ENCODE measurements at regions not wholly inside any gene's neighbourhood (a gene's known extent, or its start where the extent isn't known, plus 50 kb on each side); places are given as distances from the start of the nearest gene placed in this dataset.
A peak's percentile ranks its signal among the peaks of the same experiment; 100 is the strongest.

DNA sequence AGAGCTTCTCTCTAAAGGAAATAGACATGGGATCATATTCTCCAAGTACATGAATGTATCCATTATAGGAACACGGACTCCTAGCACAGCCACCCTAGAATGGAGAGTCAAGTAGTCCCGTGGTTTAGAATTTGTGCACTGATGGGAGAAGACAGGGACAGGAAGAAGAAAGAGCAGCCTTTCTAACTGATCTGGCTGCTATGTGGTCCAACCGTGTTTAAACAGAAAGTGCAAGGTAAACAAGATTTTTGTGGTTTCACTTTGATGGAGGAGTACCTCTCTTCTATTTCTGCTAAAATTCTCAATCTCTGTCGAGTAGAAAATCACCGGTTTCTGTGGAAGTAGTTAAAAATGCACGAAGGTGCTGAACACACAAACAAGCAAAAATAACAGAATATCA is 171.3 kb downstream of the ST8SIA4 start:
- DNase-seq (ENCODE audit: low spot score) (no peak), ATAC-seq (ENCODE audit: low read depth) (peak; percentile 66)
- Histone ChIP-seq H3K27ac (ENCODE audit: poor library complexity, severe bottlenecking) (no peak overlapping the region), H3K9me3 (ENCODE audit: severe bottlenecking) (peaks cover 2% of the 10 kb centered on the region), H3K27me3 (ENCODE audit: insufficient read depth, poor library complexity, severe bottlenecking) (peaks cover 5% of the 10 kb centered on the region), H3K4me3 (ENCODE audit: severe bottlenecking) (no peak overlapping the region), H3K4me1 (ENCODE audit: insufficient read depth, poor library complexity, severe bottlenecking) (no peaks in the 10 kb centered on the region), H3K36me3 (ENCODE audit: low read depth) (no peaks in the 10 kb centered on the region)
- no peak for TF ChIP-seq CTCF (IDR thresholded peaks at IDR 0.05; ENCODE audit: poor library complexity, severe bottlenecking)

- ATAC-seq (ENCODE audit: low read depth) (no peak), DNase-seq (ENCODE audit: low spot score) (no peak)
- no peaks in the 10 kb centered on the region for H3K36me3 ChIP-seq (ENCODE audit: low read depth)
- H3K27me3 ChIP-seq (ENCODE audit: insufficient read depth, poor library complexity, severe bottlenecking): peaks cover 10% of the 10 kb centered on the region
- H3K9me3 ChIP-seq (ENCODE audit: severe bottlenecking): no peaks in the 10 kb centered on the region
- no peak overlapping the region for H3K27ac ChIP-seq (ENCODE audit: poor library complexity, severe bottlenecking)
- no peak for TF ChIP-seq CTCF (IDR thresholded peaks at IDR 0.05; ENCODE audit: poor library complexity, severe bottlenecking)
- H3K4me3 ChIP-seq (ENCODE audit: severe bottlenecking): no peak overlapping the region
- H3K4me1 ChIP-seq (ENCODE audit: insufficient read depth, poor library complexity, severe bottlenecking): no peaks in the 10 kb centered on the region
These were observed 156.4 kb downstream of the ST8SIA4 start for GRCh38 chr5:100746730-100747129.

GRCh38 chr5:100749771-100750284 is 153.3 kb downstream of the ST8SIA4 start:
- Histone ChIP-seq H3K36me3 (ENCODE audit: low read depth) (no peaks in the 10 kb centered on the region), H3K4me3 (ENCODE audit: severe bottlenecking) (no peak overlapping the region), H3K4me1 (ENCODE audit: insufficient read depth, poor library complexity, severe bottlenecking) (no peaks in the 10 kb centered on the region), H3K27me3 (ENCODE audit: insufficient read depth, poor library complexity, severe bottlenecking) (peaks cover 8% of the 10 kb centered on the region), H3K9me3 (ENCODE audit: severe bottlenecking) (no peaks in the 10 kb centered on the region), H3K27ac (ENCODE audit: poor library complexity, severe bottlenecking) (no peak overlapping the region)
- DNase-seq (ENCODE audit: low spot score) (no peak), ATAC-seq (ENCODE audit: low read depth) (no peak)
- TF ChIP-seq CTCF (IDR thresholded peaks at IDR 0.05; ENCODE audit: poor library complexity, severe bottlenecking): no peak

GRCh38 chr5:100755435-100755834 is 147.6 kb downstream of the ST8SIA4 start:
- no peaks in the 10 kb centered on the region for H3K4me1 ChIP-seq (ENCODE audit: insufficient read depth, poor library complexity, severe bottlenecking)
- no peaks in the 10 kb centered on the region for H3K36me3 ChIP-seq (ENCODE audit: low read depth)
- peaks cover 2% of the 10 kb centered on the region for H3K27me3 ChIP-seq (ENCODE audit: insufficient read depth, poor library complexity, severe bottlenecking)
- no peaks in the 10 kb centered on the region for H3K9me3 ChIP-seq (ENCODE audit: severe bottlenecking)
- ATAC-seq (ENCODE audit: low read depth) (no peak), DNase-seq (ENCODE audit: low spot score) (no peak)
- H3K27ac ChIP-seq (ENCODE audit: poor library complexity, severe bottlenecking): no peak overlapping the region
- H3K4me3 ChIP-seq (ENCODE audit: severe bottlenecking): no peak overlapping the region
- TF ChIP-seq CTCF (IDR thresholded peaks at IDR 0.05; ENCODE audit: poor library complexity, severe bottlenecking): no peak
